MM.1S (cell line): ENCODE measurements at regions not wholly inside any gene's neighbourhood (a gene's known extent, or its start where the extent isn't known, plus 50 kb on each side); places are given as distances from the start of the nearest gene placed in this dataset.

Experiments
- CTCF ChIP-seq: fragments of 300-600 bp; sonication (generic); IDR thresholded peaks from 2 replicates; pipeline ENCODE4 v1.5.1; 2016; ENCODE audit warnings: antibody characterized with exemption, low read length, mixed read lengths
- EZH2 ChIP-seq: fragments of 300-600 bp; sonication (generic); optimal IDR thresholded peaks from 2 replicates; pipeline ENCODE3; 2017; ENCODE audit warnings: low read depth, mild to moderate bottlenecking, antibody characterized with exemption, low read length, mixed read lengths
- EZH2phosphoT487 ChIP-seq: fragments of 300-600 bp; sonication (generic); IDR thresholded peaks from 2 replicates; pipeline ENCODE4 v1.6.1; 2018; ENCODE audit warnings: antibody characterized with exemption, low read length

GRCh38 chrX:115491766-115492165, 69.2 kb upstream of the PLS3 start:
- no peak for TF ChIP-seq EZH2
- TF ChIP-seq CTCF, result no peak
- TF ChIP-seq EZH2phosphoT487, result no peak
